Caco-2 (cell line): ENCODE measurements at regions not wholly inside any gene's neighbourhood (a gene's known extent, or its start where the extent isn't known, plus 50 kb on each side); places are given as distances from the start of the nearest gene placed in this dataset.

Experiments used
- BruUV-seq: library from RNA; stranded (reverse); fragments of 400-500 nt; replicated peaks from 2 replicates; lab custom pipeline; 2021; lab: Mats Ljungman, UMichigan
- CTCF ChIA-PET: fragments of 300-600 bp; sonication (Branson Sonifier 250); formaldehyde crosslinking; loops from one replicate; lab custom pipeline; 2022; ENCODE audit warnings: antibody characterized with exemption; lab: Charles Lee
- POLR2A ChIA-PET: fragments of 300-600 bp; sonication (Branson Sonifier 250); formaldehyde crosslinking; loops from one replicate; lab custom pipeline; 2022; ENCODE audit warnings: antibody characterized with exemption; lab: Charles Lee
- DNase-seq, 2 experiments: peaks; one replicate each; pipeline versions ENCODE4 v3.0.0 to v3.0.0-alpha.2; 2020 to 2022
- H3K27me3 ChIP-seq: replicated peaks from 2 replicates; pipeline ENCODE4 v1.6.0; 2011; ENCODE audit warnings: low read length; ENCODE audit not compliant: control insufficient read depth, insufficient read depth
- H3K36me3 ChIP-seq: 2 replicates; pipeline ENCODE4 v1.5.1; 2011; ENCODE audit warnings: low read length; ENCODE audit not compliant: control insufficient read depth, insufficient read depth
- H3K4me1 ChIP-seq: fragments of 250-450 bp; sonication (Bioruptor Pico); 2 replicates; pipeline ENCODE4 v1.5.1; 2020; ENCODE audit warnings: mild to moderate bottlenecking
- H3K4me3 ChIP-seq: 2 replicates; pipeline ENCODE4 v1.5.1; 2011; ENCODE audit warnings: low read depth, mild to moderate bottlenecking, control low read depth, low read length
- H3K9me3 ChIP-seq: fragments of 250-450 bp; sonication (Bioruptor Pico); 2 replicates; pipeline ENCODE4 v1.5.1; 2020; ENCODE audit warnings: mild to moderate bottlenecking, moderate library complexity
- H3K27ac Mint-ChIP-seq: one replicate; pipeline ENCODE4 v1.8.0; 2022; ENCODE audit warnings: mixed read lengths; ENCODE audit not compliant: unreplicated experiment
- H3K27me3 Mint-ChIP-seq: one replicate; pipeline ENCODE4 v1.8.0; 2022; ENCODE audit warnings: mixed read lengths; ENCODE audit not compliant: insufficient read depth, unreplicated experiment
- H3K36me3 Mint-ChIP-seq: one replicate; pipeline ENCODE4 v1.8.0; 2022; ENCODE audit warnings: mild to moderate bottlenecking, mixed read lengths; ENCODE audit not compliant: insufficient read depth, unreplicated experiment
- H3K4me1 Mint-ChIP-seq: one replicate; pipeline ENCODE4 v1.8.0; 2022; ENCODE audit warnings: low read depth, mixed read lengths; ENCODE audit not compliant: unreplicated experiment
- H3K4me3 Mint-ChIP-seq: one replicate; pipeline ENCODE4 v1.8.0; 2022; ENCODE audit warnings: mild to moderate bottlenecking, moderate library complexity, mixed read lengths; ENCODE audit not compliant: unreplicated experiment
- H3K9me3 Mint-ChIP-seq: one replicate; pipeline ENCODE4 v1.8.0; 2022; ENCODE audit warnings: mixed read lengths; ENCODE audit not compliant: unreplicated experiment
- intact Hi-C: fragments of 100-400 bp; cut with micrococcal nuclease; formaldehyde crosslinking; loops from one replicate; pipeline ENCODE4 v1.10.0; 2022; ENCODE audit not compliant: unreplicated experiment
- TF ChIP-seq, protein P1 (sequence below), 2 experiments: fragments of 200-600 bp in 1 of 2; IDR thresholded peaks; 1 replicate in 1 of 2; 2 replicates in 1 of 2; pipeline versions ENCODE4 v1.5.1 to v1.8.0; 2011 to 2022; ENCODE audit warnings: antibody characterized with exemption in 1 of 2, control low read depth in 1 of 2, inconsistent platforms in 1 of 2, low read depth in 1 of 2, low read length in 1 of 2, mild to moderate bottlenecking in 1 of 2, moderate library complexity in 1 of 2; ENCODE audit not compliant: insufficient read depth in 1 of 2, severe bottlenecking in 1 of 2, unreplicated experiment in 1 of 2

- Mint-ChIP-seq H3K4me3 (no peak overlapping the region), H3K4me1 (no peaks in the 10 kb centered on the region), H3K36me3 (no peaks in the 10 kb centered on the region), H3K27ac (no peak overlapping the region), H3K27me3 (no peaks in the 10 kb centered on the region), H3K9me3 (no peaks in the 10 kb centered on the region)
- ChIA-PET POLR2A (no interaction called here), CTCF (no interaction called here)
- DNase-seq: no peak
- BruUV-seq: no TSS peak
- H3K9me3 ChIP-seq: no peaks in the 10 kb centered on the region
- intact Hi-C loops: no loop called here
- TF ChIP-seq, protein P1, sequence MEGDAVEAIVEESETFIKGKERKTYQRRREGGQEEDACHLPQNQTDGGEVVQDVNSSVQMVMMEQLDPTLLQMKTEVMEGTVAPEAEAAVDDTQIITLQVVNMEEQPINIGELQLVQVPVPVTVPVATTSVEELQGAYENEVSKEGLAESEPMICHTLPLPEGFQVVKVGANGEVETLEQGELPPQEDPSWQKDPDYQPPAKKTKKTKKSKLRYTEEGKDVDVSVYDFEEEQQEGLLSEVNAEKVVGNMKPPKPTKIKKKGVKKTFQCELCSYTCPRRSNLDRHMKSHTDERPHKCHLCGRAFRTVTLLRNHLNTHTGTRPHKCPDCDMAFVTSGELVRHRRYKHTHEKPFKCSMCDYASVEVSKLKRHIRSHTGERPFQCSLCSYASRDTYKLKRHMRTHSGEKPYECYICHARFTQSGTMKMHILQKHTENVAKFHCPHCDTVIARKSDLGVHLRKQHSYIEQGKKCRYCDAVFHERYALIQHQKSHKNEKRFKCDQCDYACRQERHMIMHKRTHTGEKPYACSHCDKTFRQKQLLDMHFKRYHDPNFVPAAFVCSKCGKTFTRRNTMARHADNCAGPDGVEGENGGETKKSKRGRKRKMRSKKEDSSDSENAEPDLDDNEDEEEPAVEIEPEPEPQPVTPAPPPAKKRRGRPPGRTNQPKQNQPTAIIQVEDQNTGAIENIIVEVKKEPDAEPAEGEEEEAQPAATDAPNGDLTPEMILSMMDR (IDR thresholded peaks at IDR 0.05; ENCODE audit: insufficient read depth in 1 of 2, low read depth in 1 of 2, low read length in 1 of 2, severe bottlenecking in 1 of 2, unreplicated experiment in 1 of 2): no peak
- H3K4me1 ChIP-seq: no peaks in the 10 kb centered on the region
- H3K27me3 ChIP-seq: no peaks in the 10 kb centered on the region
- no peaks in the 10 kb centered on the region for H3K36me3 ChIP-seq
- no peak overlapping the region for H3K4me3 ChIP-seq
Observed at GRCh38 chr11:127649958-127650357, 649.4 kb upstream of the KIRREL3 start.

DNA sequence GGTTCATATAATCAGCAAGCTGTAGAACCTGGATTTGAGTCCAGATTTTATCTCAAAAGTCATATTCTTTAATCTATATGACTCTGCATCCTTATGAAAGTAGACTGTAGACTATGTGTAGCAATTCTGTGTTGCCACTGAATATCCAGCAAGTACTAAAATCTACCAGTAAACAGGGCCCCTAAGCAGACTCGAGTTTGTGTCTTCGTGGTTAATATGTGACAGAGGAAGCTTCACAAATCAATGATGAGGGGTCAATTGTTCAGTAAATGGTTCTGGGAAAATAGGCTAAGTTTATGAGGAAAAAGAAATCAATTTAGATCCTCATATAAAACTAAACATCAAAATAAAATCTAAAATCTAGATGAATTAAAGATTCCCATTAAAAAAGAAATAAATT lies 648.5 kb upstream of the KIRREL3 start:
- Mint-ChIP-seq H3K36me3 (no peaks in the 10 kb centered on the region), H3K4me3 (no peak overlapping the region), H3K9me3 (no peaks in the 10 kb centered on the region), H3K27ac (no peak overlapping the region), H3K27me3 (no peaks in the 10 kb centered on the region), H3K4me1 (no peaks in the 10 kb centered on the region)
- no peaks in the 10 kb centered on the region for H3K4me1 ChIP-seq
- H3K4me3 ChIP-seq: no peak overlapping the region
- no peaks in the 10 kb centered on the region for H3K36me3 ChIP-seq
- intact Hi-C loops: no loop called here
- ChIA-PET CTCF (no interaction called here), POLR2A (no interaction called here)
- no peak for DNase-seq
- H3K9me3 ChIP-seq: no peaks in the 10 kb centered on the region
- TF ChIP-seq, protein P1 (IDR thresholded peaks at IDR 0.05; ENCODE audit: insufficient read depth in 1 of 2, low read depth in 1 of 2, low read length in 1 of 2, severe bottlenecking in 1 of 2, unreplicated experiment in 1 of 2): no peak
- no TSS peak for BruUV-seq
- H3K27me3 ChIP-seq: no peaks in the 10 kb centered on the region

GRCh38 chr11:127648583-127648982 lies 648.0 kb upstream of the KIRREL3 start:
- TF ChIP-seq, protein P1 (IDR thresholded peaks at IDR 0.05; ENCODE audit: insufficient read depth in 1 of 2, low read depth in 1 of 2, low read length in 1 of 2, severe bottlenecking in 1 of 2, unreplicated experiment in 1 of 2): no peak
- no peaks in the 10 kb centered on the region for H3K27me3 ChIP-seq
- POLR2A ChIA-PET: no interaction called here
- no peaks in the 10 kb centered on the region for H3K36me3 ChIP-seq
- no peaks in the 10 kb centered on the region for H3K27me3 Mint-ChIP-seq
- no peaks in the 10 kb centered on the region for H3K9me3 ChIP-seq
- DNase-seq: no peak
- H3K4me3 ChIP-seq: no peak overlapping the region
- intact Hi-C loops: no loop called here
- BruUV-seq: no TSS peak
- H3K4me3 Mint-ChIP-seq: no peak overlapping the region
- no peaks in the 10 kb centered on the region for H3K9me3 Mint-ChIP-seq
- CTCF ChIA-PET: no interaction called here
- H3K4me1 ChIP-seq: no peaks in the 10 kb centered on the region
- H3K27ac Mint-ChIP-seq: no peak overlapping the region
- no peaks in the 10 kb centered on the region for H3K4me1 Mint-ChIP-seq
- H3K36me3 Mint-ChIP-seq: no peaks in the 10 kb centered on the region
